NCI-H187 (cell line): ENCODE measurements at regions not wholly inside any gene's neighbourhood (a gene's known extent, or its start where the extent isn't known, plus 50 kb on each side); places are given as distances from the start of the nearest gene placed in this dataset.
"Not testable (repeated sequence)": the region's sequence is repeated elsewhere in the genome, so short reads cannot be mapped to it uniquely, and the experiment has no call there.

ENCODE experiments used
- DNase-seq, 2 experiments: peaks; one replicate each; lab custom pipeline; 2025; lab: John Stamatoyannopoulos, UW

DNA sequence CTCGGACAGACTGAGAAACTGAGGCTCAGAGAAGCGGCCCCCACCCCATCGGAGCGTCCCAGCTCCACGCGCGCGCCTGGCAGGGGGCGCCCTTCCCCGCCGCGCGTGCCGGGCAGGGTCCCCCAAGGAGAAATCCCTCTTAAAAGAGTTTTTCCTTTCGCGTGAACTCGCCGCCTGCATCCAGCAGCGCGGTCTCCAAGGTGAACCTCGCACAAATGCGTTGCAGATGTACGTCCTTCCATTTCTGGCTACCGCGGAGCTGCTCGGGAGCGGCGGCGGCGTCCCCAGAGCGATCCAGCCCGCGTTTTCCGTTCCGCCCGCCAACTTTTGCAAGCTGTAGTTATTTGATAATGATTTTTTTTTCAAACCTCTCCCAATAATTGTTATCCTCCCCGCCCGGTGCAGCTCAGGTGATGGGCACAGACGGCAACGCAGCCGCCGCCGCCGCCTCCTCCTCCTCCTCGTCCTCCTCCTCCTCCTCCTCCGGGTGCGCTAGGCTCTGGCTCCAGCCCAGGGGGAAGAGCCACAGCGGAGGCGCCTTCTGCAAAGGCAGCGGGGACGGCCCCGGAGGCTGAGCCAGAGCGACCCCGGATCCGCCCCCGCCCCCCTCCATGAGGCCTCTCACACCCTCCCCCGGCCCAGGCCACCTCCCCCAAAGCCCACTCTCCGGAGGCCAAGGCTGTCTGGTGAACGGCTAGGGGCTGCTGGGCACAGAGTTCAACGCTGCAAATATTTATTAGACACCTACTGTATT, 74.0 kb upstream of the CUX1 start:
- no peak for DNase-seq

DNA sequence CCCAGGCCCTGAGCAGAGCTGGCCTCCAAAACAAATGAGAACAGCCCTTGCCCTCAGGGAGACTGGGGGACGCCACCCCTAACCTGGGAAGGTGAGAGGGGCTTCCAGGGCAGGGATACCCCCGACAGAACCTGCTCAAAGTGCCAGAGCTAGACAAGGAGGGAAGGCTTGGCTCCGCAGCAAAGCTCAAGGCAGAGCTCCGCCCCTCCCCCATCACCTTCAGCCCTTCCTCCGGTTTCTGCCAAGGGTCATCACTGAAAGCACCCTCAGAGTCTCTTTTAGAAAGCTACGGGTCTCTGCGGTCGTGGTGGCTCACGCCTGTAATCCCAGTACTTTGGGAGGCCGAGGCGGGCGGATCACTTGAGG, 73.4 kb upstream of the CUX1 start:
- no peak for DNase-seq

DNA sequence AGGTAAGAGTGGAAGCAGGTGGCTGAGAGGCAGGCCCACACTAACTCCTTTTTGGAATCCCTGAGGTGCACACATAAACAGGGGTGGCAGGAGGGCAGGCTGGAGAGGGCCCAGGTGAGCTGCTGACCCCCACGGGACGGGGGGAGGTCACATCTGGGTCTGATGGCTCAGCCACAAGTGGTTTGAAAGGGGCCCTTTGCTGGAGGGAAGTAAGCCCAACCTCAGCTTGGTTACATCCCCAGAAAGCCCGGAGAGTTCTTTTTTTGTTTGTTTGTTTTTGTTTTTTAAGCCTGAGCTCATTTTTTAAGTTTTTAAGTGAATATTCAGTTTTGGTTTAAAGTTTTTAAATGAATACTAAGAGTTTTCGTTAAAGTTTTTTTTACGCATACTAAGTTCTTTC, 72.8 kb upstream of the CUX1 start:
- DNase-seq: no peak

DNA sequence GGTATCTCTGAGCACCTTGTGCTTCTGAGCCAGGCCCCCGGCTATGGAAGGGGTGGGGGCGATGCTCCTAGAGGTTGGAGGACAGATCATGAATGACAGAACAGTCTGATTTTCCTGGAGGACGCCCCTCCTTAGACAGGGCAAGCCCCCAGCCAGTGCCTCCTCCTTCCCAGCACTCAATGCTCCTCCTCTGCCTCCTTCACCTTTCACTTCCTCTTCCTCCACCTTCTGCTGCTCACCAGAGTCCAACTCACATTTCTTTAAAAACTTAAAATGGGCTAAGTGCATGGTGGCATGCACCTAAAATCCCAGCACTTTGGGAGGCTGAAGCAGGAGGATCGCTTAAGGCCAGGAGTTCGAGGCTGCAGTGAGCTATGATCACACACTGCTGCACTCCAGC, 71.1 kb upstream of the CUX1 start:
- no peak for DNase-seq

DNA sequence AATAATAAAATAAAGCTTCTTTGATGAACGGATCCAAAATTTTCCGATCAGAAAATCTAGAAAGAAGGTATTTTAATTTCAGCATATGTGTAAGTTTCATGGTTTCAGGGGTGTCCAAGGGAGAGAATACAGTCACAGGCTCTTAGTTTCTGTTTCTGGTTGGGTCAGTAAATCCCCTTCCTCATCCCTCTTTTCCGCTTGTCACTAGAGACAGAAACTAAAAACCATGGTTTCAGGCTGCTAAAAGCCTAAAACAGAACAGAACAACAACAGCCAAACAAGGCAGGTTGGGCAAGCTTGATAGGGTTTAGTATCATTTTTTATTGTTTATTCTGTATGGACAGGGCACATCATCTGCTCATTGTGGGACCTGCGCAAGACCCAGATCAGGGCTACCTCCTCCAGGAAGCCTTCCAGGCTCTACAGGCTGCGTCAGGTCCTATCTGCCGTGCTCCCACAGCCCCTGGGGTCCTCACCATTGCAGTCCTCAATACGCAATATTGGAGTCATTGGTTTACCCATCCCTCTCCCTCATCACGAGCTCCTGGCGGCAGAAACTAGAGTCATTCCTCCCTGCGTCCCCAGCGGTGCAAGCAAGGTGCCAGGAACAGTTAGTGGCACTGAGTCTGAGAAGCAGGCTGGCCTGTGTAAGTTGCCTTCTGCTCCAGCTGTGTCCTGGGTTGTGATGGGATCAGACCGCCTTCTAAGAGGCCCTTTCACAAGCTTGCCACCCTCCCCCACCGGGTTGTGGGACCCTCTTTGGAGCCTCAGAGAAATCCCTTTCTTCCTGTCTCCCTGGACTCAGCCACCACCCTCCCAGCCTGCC, 70.2 kb upstream of the CUX1 start:
- DNase-seq: no peak

DNA sequence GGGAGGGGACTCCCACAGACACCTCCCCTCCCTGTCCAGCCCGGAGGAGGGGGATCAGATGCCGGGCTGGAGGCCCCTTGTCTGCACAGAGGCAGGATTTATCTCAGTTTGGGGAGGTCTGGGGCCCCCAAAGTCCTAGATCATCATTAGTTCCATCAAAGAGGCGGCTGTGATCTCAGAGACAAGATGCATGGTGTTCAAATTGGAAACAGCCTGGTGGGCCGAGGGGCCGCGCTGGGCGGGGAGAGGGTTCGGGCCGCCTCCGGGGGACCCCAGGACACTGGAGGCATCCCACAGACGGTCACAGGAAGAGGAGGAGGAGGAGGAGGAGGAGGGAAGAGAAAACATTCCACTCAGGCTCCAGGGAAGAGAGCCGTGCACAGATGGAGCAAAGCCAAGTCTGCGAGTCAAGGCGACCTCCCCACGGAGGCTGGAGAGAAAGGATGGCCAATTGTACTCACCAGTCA, 69.5 kb upstream of the CUX1 start:
- no peak for DNase-seq

DNA sequence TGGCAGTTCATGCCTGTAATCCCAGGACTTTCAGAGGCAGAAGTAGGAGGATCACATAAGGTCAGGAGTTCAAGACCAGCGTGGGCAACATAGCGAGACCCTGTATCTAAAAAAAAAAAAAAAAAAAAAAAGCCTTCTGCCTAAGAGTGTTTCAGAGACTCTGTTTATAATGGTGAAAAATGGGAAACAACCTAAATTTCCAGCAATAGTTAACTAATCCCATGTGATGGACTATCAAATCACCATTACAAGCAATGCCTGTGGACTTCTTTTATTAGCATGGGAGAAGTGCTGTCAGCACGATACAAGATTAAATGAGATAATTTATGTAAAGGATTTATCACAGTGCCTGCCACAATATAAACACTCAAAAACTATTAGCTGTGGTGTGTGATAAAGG, 67.5 kb upstream of the CUX1 start:
- no peak for DNase-seq

DNA sequence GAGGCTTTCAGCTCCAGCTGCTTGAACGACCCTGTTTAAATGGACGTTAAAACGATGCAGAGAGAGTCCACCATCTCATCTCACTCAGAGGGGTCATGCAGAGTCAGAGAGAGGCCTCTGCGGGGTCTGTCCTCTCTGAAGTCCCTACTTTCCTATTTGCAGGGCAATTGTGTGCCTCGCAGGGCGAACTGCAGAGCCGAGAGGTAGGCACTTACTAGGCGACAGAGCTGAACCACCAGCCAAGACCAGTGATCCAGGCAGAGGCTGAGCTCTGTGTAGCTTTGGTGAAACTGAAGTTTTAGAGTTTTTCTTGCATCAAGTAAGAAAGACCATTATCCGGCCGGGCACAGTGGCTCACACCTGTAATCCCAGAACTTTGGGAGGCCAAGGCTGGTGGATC, 64.1 kb upstream of the CUX1 start:
- no peak for DNase-seq

DNA sequence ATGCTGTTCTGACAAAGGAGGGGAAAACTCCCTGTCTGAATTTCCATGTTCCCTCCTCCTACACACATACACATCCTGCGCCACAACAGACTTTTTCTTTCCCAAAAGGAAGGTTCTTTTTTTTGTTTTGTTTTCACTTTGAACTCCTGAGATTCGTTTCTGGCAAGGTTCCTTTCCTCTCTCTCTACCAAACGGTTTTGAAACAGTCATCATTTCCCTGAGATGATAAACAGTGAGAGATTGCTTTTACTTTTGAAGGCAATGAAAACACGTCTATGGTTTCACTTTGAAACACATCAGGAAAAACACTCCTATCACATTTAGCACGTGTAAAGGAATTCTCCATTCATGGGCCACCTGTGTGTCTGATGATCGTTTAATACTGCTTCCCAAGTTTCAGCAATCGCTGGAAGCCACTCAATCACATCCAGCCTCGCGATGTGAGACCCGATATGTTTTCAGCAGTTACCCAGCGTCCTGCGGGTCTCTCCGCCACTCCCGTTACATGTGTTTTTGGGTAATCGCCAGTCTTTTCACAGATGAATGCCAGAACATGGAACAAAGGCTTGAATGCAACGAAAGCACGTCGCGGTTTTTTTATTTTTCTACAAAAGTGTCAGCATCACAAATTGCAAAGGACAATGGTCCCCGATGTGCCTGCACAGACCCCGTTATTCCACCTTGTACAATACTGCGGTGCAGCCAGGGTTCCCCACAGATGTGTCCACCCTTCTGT, 62.8 kb upstream of the CUX1 start:
- DNase-seq: no peak

DNA sequence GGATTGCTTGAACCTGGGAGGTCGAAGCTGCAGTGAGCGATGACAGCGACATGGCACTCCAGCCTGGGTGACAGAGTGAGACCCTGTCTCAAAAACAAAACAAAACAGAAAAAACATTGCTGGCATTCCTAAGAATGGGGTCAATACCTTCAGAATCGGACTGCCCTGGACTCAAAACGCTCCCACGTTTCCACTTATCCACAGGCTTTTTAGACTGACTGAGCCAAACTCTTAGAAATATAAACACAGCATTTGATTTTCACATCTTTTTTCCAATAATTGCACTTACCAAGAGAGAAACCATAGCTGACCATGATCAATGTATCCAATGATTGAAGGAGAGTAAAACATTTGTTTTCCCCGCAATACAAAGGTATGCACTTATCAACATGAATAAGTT, 59.5 kb upstream of the CUX1 start:
- DNase-seq: no peak

DNA sequence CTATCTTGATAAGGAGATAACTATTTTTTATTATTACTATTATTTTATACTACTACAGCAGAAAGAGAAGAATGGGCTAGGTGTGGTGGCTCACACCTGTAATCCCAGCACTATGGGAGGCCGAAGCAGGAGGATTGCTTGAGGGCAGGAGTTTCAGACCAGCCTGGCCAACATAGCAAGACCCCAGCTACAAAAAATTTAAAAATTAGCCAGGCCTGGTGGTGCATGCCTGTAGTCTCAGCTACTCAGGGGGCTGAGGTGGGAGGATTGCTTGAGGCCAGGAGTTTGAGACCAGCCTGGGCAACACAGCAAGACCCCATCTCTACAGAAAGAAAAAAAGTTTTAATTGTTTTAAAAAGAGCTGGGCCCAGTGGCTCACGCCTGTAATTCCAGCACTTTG, 58.9 kb upstream of the CUX1 start:
- DNase-seq: not testable (repeated sequence)

DNA sequence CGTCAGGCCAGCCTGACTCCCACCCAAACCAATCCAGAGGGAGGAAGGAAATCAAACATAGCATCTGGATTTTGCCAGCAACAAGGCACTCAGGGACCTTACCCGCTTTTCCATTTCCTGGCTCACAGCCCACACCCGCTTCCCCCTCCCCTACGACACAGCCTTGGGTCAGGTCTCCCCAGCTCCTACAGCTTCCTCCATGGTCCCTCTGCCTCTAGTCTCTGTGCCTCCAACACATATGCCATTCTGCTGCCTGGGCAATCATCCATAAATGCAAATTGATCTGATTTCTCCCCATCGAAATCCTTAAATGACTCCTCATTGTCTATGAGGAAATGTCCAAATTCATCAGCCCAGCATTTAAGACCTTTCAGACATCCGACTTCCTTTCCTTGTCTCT, 53.2 kb upstream of the CUX1 start:
- DNase-seq: no peak

DNA sequence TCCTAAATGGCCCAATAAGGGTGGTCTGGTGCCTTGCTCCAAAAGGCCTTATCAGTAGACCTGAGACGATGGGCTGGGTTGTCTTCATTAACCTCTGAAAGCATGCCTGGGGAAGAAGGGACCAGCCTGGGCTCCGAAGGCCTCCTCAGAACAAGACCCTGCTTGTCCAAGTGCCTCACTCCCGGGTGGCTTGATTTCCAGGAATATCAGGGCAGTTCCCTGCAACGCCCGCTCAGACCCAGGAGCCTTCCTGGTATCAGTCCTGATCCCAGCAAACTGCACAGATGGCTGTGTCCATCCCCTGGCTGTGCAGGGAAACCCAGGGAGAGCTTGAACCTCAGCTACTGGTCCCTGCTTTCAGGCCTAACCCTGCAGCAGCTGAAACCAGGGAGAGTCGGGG, 49.9 kb upstream of the CUX1 start:
- no peak for DNase-seq
